PFSK-1 (cell line): ENCODE measurements at regions not wholly inside any gene's neighbourhood (a gene's known extent, or its start where the extent isn't known, plus 50 kb on each side); places are given as distances from the start of the nearest gene placed in this dataset.

ENCODE experiments used
- FOXP2 ChIP-seq: optimal IDR thresholded peaks from 2 replicates; pipeline ENCODE3; 2011; ENCODE audit warnings: borderline replicate concordance, control low read depth, inconsistent platforms; ENCODE audit not compliant: insufficient read depth; ENCODE audit errors: extremely low read length, extremely low read depth
- POLR2AphosphoS5 ChIP-seq: IDR thresholded peaks from 2 replicates; pipeline ENCODE4 v1.6.1; 2012; ENCODE audit warnings: low read depth, mild to moderate bottlenecking, control low read depth, low read length, moderate library complexity
- REST ChIP-seq, 2 experiments: IDR thresholded peaks; 2 replicates each; pipeline versions ENCODE4 v1.6.1 to v1.8.0; 2011 to 2012; ENCODE audit warnings: low read depth in 2 of 2, low read length in 2 of 2, control low read depth in 1 of 2, inconsistent platforms in 1 of 2, mild to moderate bottlenecking in 1 of 2, moderate library complexity in 1 of 2; ENCODE audit not compliant: insufficient read depth in 1 of 2
- SIN3A ChIP-seq: IDR thresholded peaks from 2 replicates; pipeline ENCODE4 v1.6.1; 2012; ENCODE audit warnings: mild to moderate bottlenecking, low read length, moderate library complexity, borderline replicate concordance; ENCODE audit not compliant: insufficient read depth
- TAF1 ChIP-seq: IDR thresholded peaks from 2 replicates; pipeline ENCODE4 v1.6.1; 2012; ENCODE audit warnings: low read length, control low read depth, borderline replicate concordance; ENCODE audit not compliant: insufficient read depth

GRCh38 chr3:78287085-78287484 lies 1247.2 kb downstream of the ROBO2 start:
- no peak for TF ChIP-seq TAF1
- TF ChIP-seq POLR2AphosphoS5, result no peak
- TF ChIP-seq SIN3A, result no peak
- TF ChIP-seq FOXP2, result no peak
- TF ChIP-seq REST (IDR thresholded peaks at IDR 0.05; ENCODE audit: insufficient read depth in 1 of 2, low read depth in 2 of 2, low read length in 2 of 2), result no peak

GRCh38 chr3:78293284-78293683 lies 1253.4 kb downstream of the ROBO2 start:
- TF ChIP-seq POLR2AphosphoS5 (no peak), SIN3A (no peak), TAF1 (no peak), REST (IDR thresholded peaks at IDR 0.05; ENCODE audit: insufficient read depth in 1 of 2, low read depth in 2 of 2, low read length in 2 of 2) (no peak)

GRCh38 chr3:78304115-78304514 lies 1264.2 kb downstream of the ROBO2 start:
- TF ChIP-seq SIN3A (no peak), REST (IDR thresholded peaks at IDR 0.05; ENCODE audit: insufficient read depth in 1 of 2, low read depth in 2 of 2, low read length in 2 of 2) (no peak), FOXP2 (no peak), POLR2AphosphoS5 (no peak), TAF1 (no peak)

- TF ChIP-seq FOXP2, result no peak
- no peak for TF ChIP-seq REST (IDR thresholded peaks at IDR 0.05; ENCODE audit: insufficient read depth in 1 of 2, low read depth in 2 of 2, low read length in 2 of 2)
- no peak for TF ChIP-seq POLR2AphosphoS5
- no peak for TF ChIP-seq SIN3A
- TF ChIP-seq TAF1, result no peak
Observed at GRCh38 chr3:78312851-78313250, 1273.0 kb downstream of the ROBO2 start.

GRCh38 chr3:78313332-78313731 lies 1273.4 kb downstream of the ROBO2 start:
- no peak for TF ChIP-seq SIN3A
- no peak for TF ChIP-seq REST (IDR thresholded peaks at IDR 0.05; ENCODE audit: insufficient read depth in 1 of 2, low read depth in 2 of 2, low read length in 2 of 2)
- TF ChIP-seq FOXP2, result no peak
- no peak for TF ChIP-seq TAF1
